Neural cell (in vitro differentiated cells): ENCODE measurements at regions not wholly inside any gene's neighbourhood (a gene's known extent, or its start where the extent isn't known, plus 50 kb on each side); places are given as distances from the start of the nearest gene placed in this dataset.

ENCODE experiments used
- MXI1 ChIP-seq: fragments of 450-650 bp; conservative IDR thresholded peaks from 2 replicates; pipeline ENCODE4 v1.6.1; 2014; ENCODE audit warnings: antibody characterized with exemption, mild to moderate bottlenecking; ENCODE audit not compliant: poor library complexity, severe bottlenecking
- TAF1 ChIP-seq: IDR thresholded peaks from 2 replicates; pipeline ENCODE4 v1.6.1; 2012; ENCODE audit warnings: low read depth
- TF ChIP-seq, protein P1 (sequence below): fragments of 450-650 bp; IDR thresholded peaks from 2 replicates; pipeline ENCODE4 v1.5.1; 2014; ENCODE audit warnings: antibody characterized with exemption, mild to moderate bottlenecking, moderate library complexity; ENCODE audit not compliant: poor library complexity, severe bottlenecking
- TF ChIP-seq, protein P2 (sequence below): IDR thresholded peaks from 2 replicates; pipeline ENCODE4 v1.6.1; 2012; ENCODE audit warnings: borderline replicate concordance

DNA sequence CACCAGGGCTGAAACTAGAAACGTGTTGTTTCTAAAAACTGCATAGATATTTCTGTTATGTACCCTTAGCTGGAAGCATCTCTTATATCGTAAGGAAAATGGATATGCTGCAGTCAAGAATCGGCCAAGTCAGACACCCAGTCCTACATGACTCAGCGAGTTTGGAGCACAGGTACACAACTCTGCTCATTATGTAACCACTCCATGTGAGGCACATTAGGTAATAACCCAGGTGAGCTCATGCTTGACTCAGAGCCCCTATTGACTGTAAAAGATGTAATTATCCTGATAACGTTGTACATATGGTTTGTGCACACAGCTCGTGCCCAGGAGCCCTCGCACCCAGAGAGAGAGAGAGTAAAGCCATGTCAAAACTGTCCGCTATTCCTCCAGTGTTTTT is 593.7 kb upstream of the ACO1 start:
- TF ChIP-seq, protein P1, sequence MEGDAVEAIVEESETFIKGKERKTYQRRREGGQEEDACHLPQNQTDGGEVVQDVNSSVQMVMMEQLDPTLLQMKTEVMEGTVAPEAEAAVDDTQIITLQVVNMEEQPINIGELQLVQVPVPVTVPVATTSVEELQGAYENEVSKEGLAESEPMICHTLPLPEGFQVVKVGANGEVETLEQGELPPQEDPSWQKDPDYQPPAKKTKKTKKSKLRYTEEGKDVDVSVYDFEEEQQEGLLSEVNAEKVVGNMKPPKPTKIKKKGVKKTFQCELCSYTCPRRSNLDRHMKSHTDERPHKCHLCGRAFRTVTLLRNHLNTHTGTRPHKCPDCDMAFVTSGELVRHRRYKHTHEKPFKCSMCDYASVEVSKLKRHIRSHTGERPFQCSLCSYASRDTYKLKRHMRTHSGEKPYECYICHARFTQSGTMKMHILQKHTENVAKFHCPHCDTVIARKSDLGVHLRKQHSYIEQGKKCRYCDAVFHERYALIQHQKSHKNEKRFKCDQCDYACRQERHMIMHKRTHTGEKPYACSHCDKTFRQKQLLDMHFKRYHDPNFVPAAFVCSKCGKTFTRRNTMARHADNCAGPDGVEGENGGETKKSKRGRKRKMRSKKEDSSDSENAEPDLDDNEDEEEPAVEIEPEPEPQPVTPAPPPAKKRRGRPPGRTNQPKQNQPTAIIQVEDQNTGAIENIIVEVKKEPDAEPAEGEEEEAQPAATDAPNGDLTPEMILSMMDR: no peak
- TF ChIP-seq TAF1: no peak
- TF ChIP-seq, protein P2, sequence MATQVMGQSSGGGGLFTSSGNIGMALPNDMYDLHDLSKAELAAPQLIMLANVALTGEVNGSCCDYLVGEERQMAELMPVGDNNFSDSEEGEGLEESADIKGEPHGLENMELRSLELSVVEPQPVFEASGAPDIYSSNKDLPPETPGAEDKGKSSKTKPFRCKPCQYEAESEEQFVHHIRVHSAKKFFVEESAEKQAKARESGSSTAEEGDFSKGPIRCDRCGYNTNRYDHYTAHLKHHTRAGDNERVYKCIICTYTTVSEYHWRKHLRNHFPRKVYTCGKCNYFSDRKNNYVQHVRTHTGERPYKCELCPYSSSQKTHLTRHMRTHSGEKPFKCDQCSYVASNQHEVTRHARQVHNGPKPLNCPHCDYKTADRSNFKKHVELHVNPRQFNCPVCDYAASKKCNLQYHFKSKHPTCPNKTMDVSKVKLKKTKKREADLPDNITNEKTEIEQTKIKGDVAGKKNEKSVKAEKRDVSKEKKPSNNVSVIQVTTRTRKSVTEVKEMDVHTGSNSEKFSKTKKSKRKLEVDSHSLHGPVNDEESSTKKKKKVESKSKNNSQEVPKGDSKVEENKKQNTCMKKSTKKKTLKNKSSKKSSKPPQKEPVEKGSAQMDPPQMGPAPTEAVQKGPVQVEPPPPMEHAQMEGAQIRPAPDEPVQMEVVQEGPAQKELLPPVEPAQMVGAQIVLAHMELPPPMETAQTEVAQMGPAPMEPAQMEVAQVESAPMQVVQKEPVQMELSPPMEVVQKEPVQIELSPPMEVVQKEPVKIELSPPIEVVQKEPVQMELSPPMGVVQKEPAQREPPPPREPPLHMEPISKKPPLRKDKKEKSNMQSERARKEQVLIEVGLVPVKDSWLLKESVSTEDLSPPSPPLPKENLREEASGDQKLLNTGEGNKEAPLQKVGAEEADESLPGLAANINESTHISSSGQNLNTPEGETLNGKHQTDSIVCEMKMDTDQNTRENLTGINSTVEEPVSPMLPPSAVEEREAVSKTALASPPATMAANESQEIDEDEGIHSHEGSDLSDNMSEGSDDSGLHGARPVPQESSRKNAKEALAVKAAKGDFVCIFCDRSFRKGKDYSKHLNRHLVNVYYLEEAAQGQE: no peak
- TF ChIP-seq MXI1: no peak
